Effector memory CD4-positive, alpha-beta T cell (primary cell): ENCODE measurements at regions not wholly inside any gene's neighbourhood (a gene's known extent, or its start where the extent isn't known, plus 50 kb on each side); places are given as distances from the start of the nearest gene placed in this dataset.
"Not testable (repeated sequence)": the region's sequence is repeated elsewhere in the genome, so short reads cannot be mapped to it uniquely, and the experiment has no call there.

Experiments used
- DNase-seq, 3 donors: peaks; one replicate each; pipeline ENCODE4 v3.0.0-alpha.2; 2020
- H3K27ac ChIP-seq: 2 replicates; pipeline ENCODE4 v1.7.0; 2013; ENCODE audit warnings: mild to moderate bottlenecking, low read length, moderate library complexity; ENCODE audit not compliant: insufficient read depth, poor library complexity, severe bottlenecking
- H3K27me3 ChIP-seq: replicated peaks from 2 replicates; pipeline ENCODE4 v1.7.0; 2013; ENCODE audit warnings: mild to moderate bottlenecking, low read length; ENCODE audit not compliant: insufficient read depth, control insufficient read depth, poor library complexity, severe bottlenecking
- H3K36me3 ChIP-seq: 2 replicates; pipeline ENCODE4 v1.7.0; 2013; ENCODE audit warnings: mild to moderate bottlenecking, low read length, moderate library complexity; ENCODE audit not compliant: control insufficient read depth, insufficient read depth
- H3K4me1 ChIP-seq: 2 replicates; pipeline ENCODE4 v1.7.0; 2013; ENCODE audit warnings: low read length, mild to moderate bottlenecking; ENCODE audit not compliant: control insufficient read depth, insufficient read depth, poor library complexity, severe bottlenecking
- H3K4me3 ChIP-seq: 2 replicates; pipeline ENCODE4 v1.7.0; 2013; ENCODE audit warnings: low read length, low read depth, mild to moderate bottlenecking; ENCODE audit not compliant: insufficient read depth, poor library complexity, severe bottlenecking
- H3K9me3 ChIP-seq: 2 replicates; pipeline ENCODE4 v1.7.0; 2013; ENCODE audit warnings: mild to moderate bottlenecking, low read length, moderate library complexity; ENCODE audit not compliant: control insufficient read depth

- DNase-seq, H3K4me1 ChIP-seq, H3K36me3 ChIP-seq, H3K4me3 ChIP-seq, H3K27ac ChIP-seq, H3K27me3 ChIP-seq, H3K9me3 ChIP-seq: not testable (repeated sequence)
Observed at GRCh38 chr1:41197-41596, 410.3 kb downstream of the OR4F29 start.

- not testable (repeated sequence) for H3K4me3 ChIP-seq, H3K4me1 ChIP-seq, DNase-seq, H3K36me3 ChIP-seq, H3K27ac ChIP-seq, H3K9me3 ChIP-seq, H3K27me3 ChIP-seq
Observed at GRCh38 chr1:29183-29582, 422.3 kb downstream of the OR4F29 start.

- not testable (repeated sequence) for H3K4me1 ChIP-seq, H3K27ac ChIP-seq, H3K36me3 ChIP-seq, H3K4me3 ChIP-seq, H3K9me3 ChIP-seq, H3K27me3 ChIP-seq, DNase-seq
Observed at GRCh38 chr1:17298-17697, 434.2 kb downstream of the OR4F29 start.

- not testable (repeated sequence) for H3K4me3 ChIP-seq, H3K4me1 ChIP-seq, H3K27me3 ChIP-seq, H3K9me3 ChIP-seq, H3K36me3 ChIP-seq, DNase-seq, H3K27ac ChIP-seq
Observed at GRCh38 chr1:16025-16424, 435.5 kb downstream of the OR4F29 start.

- H3K4me3 ChIP-seq, H3K27me3 ChIP-seq, H3K9me3 ChIP-seq, H3K27ac ChIP-seq, H3K36me3 ChIP-seq, H3K4me1 ChIP-seq: not testable (repeated sequence)
- DNase-seq, result peak; percentile 5 to 20 (median 11)
Observed at GRCh38 chr1:9941-10717, 441.3 kb downstream of the OR4F29 start.
